ENCODE measurements at regions not wholly inside any gene's neighbourhood (a gene's known extent, or its start where the extent isn't known, plus 50 kb on each side); places are given as distances from the start of the nearest gene placed in this dataset.

- TF ChIP-seq ZNF274 (IDR thresholded peaks at IDR 0.05; ENCODE audit: low read depth, low read length), result no peak
- no peak for TF ChIP-seq YY1 (IDR thresholded peaks at IDR 0.05; ENCODE audit: insufficient read depth, insufficient read length)
- no peak for TF ChIP-seq SUZ12 (IDR thresholded peaks at IDR 0.05; ENCODE audit: extremely low read depth, insufficient read depth, insufficient read length)
Observed at GRCh38 chr4:155428128-155428527, 51.4 kb upstream of the MAP9 start.
